ENCODE measurements at regions not wholly inside any gene's neighbourhood (a gene's known extent, or its start where the extent isn't known, plus 50 kb on each side); places are given as distances from the start of the nearest gene placed in this dataset.

DNA sequence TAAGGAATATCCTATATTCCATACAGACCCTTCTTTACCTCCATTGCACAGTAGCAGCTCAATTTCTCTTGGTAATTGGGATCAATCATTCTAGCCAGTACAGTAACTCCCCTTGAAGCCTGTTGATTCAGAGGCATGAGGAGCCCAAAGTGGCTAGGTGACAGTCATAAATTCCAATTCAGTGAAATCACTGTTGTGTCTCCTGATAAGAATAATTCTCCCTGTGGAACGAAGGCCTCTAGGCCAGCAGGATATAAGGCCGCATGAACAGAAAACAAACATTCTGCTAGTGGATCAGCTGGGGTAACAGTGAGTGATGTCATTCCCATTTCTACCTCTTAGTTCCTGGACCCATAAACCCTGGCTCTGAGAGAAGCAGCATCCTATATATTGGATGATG is 696.3 kb downstream of the NR2F2 start:
- no peak for TF ChIP-seq EZH2 (IDR thresholded peaks at IDR 0.05; ENCODE audit: insufficient read depth, poor library complexity, severe bottlenecking)
- no peak for TF ChIP-seq EZH2phosphoT487 (IDR thresholded peaks at IDR 0.05; ENCODE audit: insufficient read depth, low read depth)

All from GM23248 (cell line).